ENCODE measurements at regions not wholly inside any gene's neighbourhood (a gene's known extent, or its start where the extent isn't known, plus 50 kb on each side); places are given as distances from the start of the nearest gene placed in this dataset.

- H3K27me3 ChIP-seq, result no peaks in the 10 kb centered on the region
- TF ChIP-seq POLR2A (IDR thresholded peaks at IDR 0.05) (no peak), CTCF (IDR thresholded peaks at IDR 0.05) (no peak)
- H3K27ac ChIP-seq, result no peak overlapping the region
- no peaks in the 10 kb centered on the region for H3K36me3 ChIP-seq
- DNase-seq, result no peak
- no peaks in the 10 kb centered on the region for H3K9me3 ChIP-seq
- no peaks in the 10 kb centered on the region for H3K4me1 ChIP-seq
- no peak overlapping the region for H3K4me3 ChIP-seq
These were observed 143.8 kb upstream of the VCX2 start for GRCh38 chrX:8314881-8315280.

- no peaks in the 10 kb centered on the region for H3K9me3 ChIP-seq
- no peak overlapping the region for H3K4me3 ChIP-seq
- no peaks in the 10 kb centered on the region for H3K4me1 ChIP-seq
- H3K27ac ChIP-seq, result no peak overlapping the region
- no peak for DNase-seq
- no peaks in the 10 kb centered on the region for H3K36me3 ChIP-seq
- TF ChIP-seq CTCF (IDR thresholded peaks at IDR 0.05), result no peak
- no peak for TF ChIP-seq POLR2A (IDR thresholded peaks at IDR 0.05)
- no peaks in the 10 kb centered on the region for H3K27me3 ChIP-seq
These were observed 145.3 kb upstream of the VCX3B start for GRCh38 chrX:8319359-8319758.

- no peaks in the 10 kb centered on the region for H3K36me3 ChIP-seq
- peak in 1 of 3 donors; percentile 19 for DNase-seq
- no peaks in the 10 kb centered on the region for H3K4me1 ChIP-seq
- no peak for TF ChIP-seq CTCF (IDR thresholded peaks at IDR 0.05)
- TF ChIP-seq POLR2A (IDR thresholded peaks at IDR 0.05), result no peak
- H3K27ac ChIP-seq, result no peak overlapping the region
- H3K27me3 ChIP-seq, result no peaks in the 10 kb centered on the region
- H3K4me3 ChIP-seq, result no peak overlapping the region
- H3K9me3 ChIP-seq, result no peaks in the 10 kb centered on the region
These were observed 141.3 kb upstream of the VCX3B start for GRCh38 chrX:8323356-8323755.

GRCh38 chrX:8341814-8342590, 122.6 kb upstream of the VCX3B start:
- H3K4me3 ChIP-seq, result no peak overlapping the region
- TF ChIP-seq POLR2A (IDR thresholded peaks at IDR 0.05), result no peak
- no peak for TF ChIP-seq CTCF (IDR thresholded peaks at IDR 0.05)
- H3K36me3 ChIP-seq, result no peaks in the 10 kb centered on the region
- no peak overlapping the region for H3K27ac ChIP-seq
- H3K4me1 ChIP-seq, result no peaks in the 10 kb centered on the region
- no peaks in the 10 kb centered on the region for H3K27me3 ChIP-seq
- H3K9me3 ChIP-seq, result no peaks in the 10 kb centered on the region
- DNase-seq, result no peak

GRCh38 chrX:8345473-8345872, 119.2 kb upstream of the VCX3B start:
- Histone ChIP-seq H3K4me3 (no peak overlapping the region), H3K9me3 (no peaks in the 10 kb centered on the region), H3K27ac (no peak overlapping the region), H3K36me3 (no peaks in the 10 kb centered on the region), H3K27me3 (no peaks in the 10 kb centered on the region), H3K4me1 (no peaks in the 10 kb centered on the region)
- DNase-seq, result no peak
- no peak for TF ChIP-seq CTCF (IDR thresholded peaks at IDR 0.05)
- TF ChIP-seq POLR2A (IDR thresholded peaks at IDR 0.05), result no peak

All from Peyer's patch (tissue), 4 donors.